ENCODE measurements at regions not wholly inside any gene's neighbourhood (a gene's known extent, or its start where the extent isn't known, plus 50 kb on each side); places are given as distances from the start of the nearest gene placed in this dataset.

- no peaks in the 10 kb centered on the region for H3K27me3 ChIP-seq (ENCODE audit: control insufficient read depth in 1 of 2, insufficient read depth in 2 of 2, low read length in 1 of 2)
- ATAC-seq (ENCODE audit: low FRiP score) = no peak
These were observed 134.7 kb upstream of the RHOBTB1 start for GRCh38 chr10:61078542-61079275.

GRCh38 chr10:61076572-61077114, 132.7 kb upstream of the RHOBTB1 start:
- Histone ChIP-seq H3K36me3 (ENCODE audit: control insufficient read depth in 1 of 2, insufficient read depth in 2 of 2, low read length in 1 of 2) (no peaks in the 10 kb centered on the region), H3K4me3 (ENCODE audit: low read length in 2 of 2) (no peak overlapping the region), H3K27ac (ENCODE audit: low read depth in 1 of 2, low read length in 2 of 2) (no peak overlapping the region), H3K4me1 (ENCODE audit: control insufficient read depth in 1 of 2, insufficient read depth in 2 of 2, low read length in 2 of 2) (no peaks in the 10 kb centered on the region), H3K27me3 (ENCODE audit: control insufficient read depth in 1 of 2, insufficient read depth in 2 of 2, low read length in 1 of 2) (no peaks in the 10 kb centered on the region), H3K9me3 (ENCODE audit: control insufficient read depth, low read length) (no peaks in the 10 kb centered on the region)
- ATAC-seq (ENCODE audit: low FRiP score) (no peak), DNase-seq (no peak)
- WGBS, 2 donors = 69 to 70% methylated on average over 1 of the region's 1 CpG
- intact Hi-C loops (cut with DNase I) = no loop called here

More at GRCh38 chr10:61078542-61079275, 134.7 kb upstream of the RHOBTB1 start:
- Histone ChIP-seq H3K27ac (ENCODE audit: low read depth in 1 of 2, low read length in 2 of 2) (no peak overlapping the region), H3K9me3 (ENCODE audit: control insufficient read depth, low read length) (no peaks in the 10 kb centered on the region), H3K4me1 (ENCODE audit: control insufficient read depth in 1 of 2, insufficient read depth in 2 of 2, low read length in 2 of 2) (no peaks in the 10 kb centered on the region), H3K4me3 (ENCODE audit: low read length in 2 of 2) (no peak overlapping the region), H3K36me3 (ENCODE audit: control insufficient read depth in 1 of 2, insufficient read depth in 2 of 2, low read length in 1 of 2) (no peaks in the 10 kb centered on the region)
- DNase-seq = no peak
- 75 to 81% methylated on average over 3 of the region's 3 CpGs for WGBS, 2 donors
- intact Hi-C loops (cut with DNase I) = no loop called here

GRCh38 chr10:61073391-61073790, 129.4 kb upstream of the RHOBTB1 start:
- ATAC-seq (ENCODE audit: low FRiP score) (no peak), DNase-seq (no peak)
- Histone ChIP-seq H3K36me3 (ENCODE audit: control insufficient read depth in 1 of 2, insufficient read depth in 2 of 2, low read length in 1 of 2) (no peaks in the 10 kb centered on the region), H3K27ac (ENCODE audit: low read depth in 1 of 2, low read length in 2 of 2) (no peak overlapping the region), H3K4me1 (ENCODE audit: control insufficient read depth in 1 of 2, insufficient read depth in 2 of 2, low read length in 2 of 2) (no peaks in the 10 kb centered on the region), H3K4me3 (ENCODE audit: low read length in 2 of 2) (no peak overlapping the region), H3K9me3 (ENCODE audit: control insufficient read depth, low read length) (peaks cover 2% of the 10 kb centered on the region), H3K27me3 (ENCODE audit: control insufficient read depth in 1 of 2, insufficient read depth in 2 of 2, low read length in 1 of 2) (no peaks in the 10 kb centered on the region)
- intact Hi-C loops (cut with DNase I) = no loop called here
- 94 to 96% methylated on average over 2 of the region's 2 CpGs for WGBS, 2 donors

GRCh38 chr10:61071580-61071979, 127.6 kb upstream of the RHOBTB1 start:
- no peak overlapping the region for H3K4me3 ChIP-seq (ENCODE audit: low read length in 2 of 2)
- H3K9me3 ChIP-seq (ENCODE audit: control insufficient read depth, low read length) = peaks cover 3% of the 10 kb centered on the region
- intact Hi-C loops (cut with DNase I) = no loop called here
- WGBS, 2 donors = 95 to 96% methylated on average over 3 of the region's 3 CpGs
- ATAC-seq (ENCODE audit: low FRiP score) (no peak), DNase-seq (no peak)
- no peaks in the 10 kb centered on the region for H3K4me1 ChIP-seq (ENCODE audit: control insufficient read depth in 1 of 2, insufficient read depth in 2 of 2, low read length in 2 of 2)
- H3K27me3 ChIP-seq (ENCODE audit: control insufficient read depth in 1 of 2, insufficient read depth in 2 of 2, low read length in 1 of 2) = no peaks in the 10 kb centered on the region
- H3K27ac ChIP-seq (ENCODE audit: low read depth in 1 of 2, low read length in 2 of 2) = no peak overlapping the region
- no peaks in the 10 kb centered on the region for H3K36me3 ChIP-seq (ENCODE audit: control insufficient read depth in 1 of 2, insufficient read depth in 2 of 2, low read length in 1 of 2)

GRCh38 chr10:61068471-61068870, 124.5 kb upstream of the RHOBTB1 start:
- 50 to 67% methylated on average over 1 of the region's 1 CpG for WGBS, 2 donors
- no peak for DNase-seq
- no peak overlapping the region for H3K27ac ChIP-seq (ENCODE audit: low read depth in 1 of 2, low read length in 2 of 2)
- no peaks in the 10 kb centered on the region for H3K27me3 ChIP-seq (ENCODE audit: control insufficient read depth in 1 of 2, insufficient read depth in 2 of 2, low read length in 1 of 2)
- H3K9me3 ChIP-seq (ENCODE audit: control insufficient read depth, low read length) = peaks cover 3% of the 10 kb centered on the region
- no peaks in the 10 kb centered on the region for H3K4me1 ChIP-seq (ENCODE audit: control insufficient read depth in 1 of 2, insufficient read depth in 2 of 2, low read length in 2 of 2)
- intact Hi-C loops (cut with DNase I) = no loop called here
- H3K36me3 ChIP-seq (ENCODE audit: control insufficient read depth in 1 of 2, insufficient read depth in 2 of 2, low read length in 1 of 2) = no peaks in the 10 kb centered on the region
- ATAC-seq (ENCODE audit: low FRiP score) = no peak
- H3K4me3 ChIP-seq (ENCODE audit: low read length in 2 of 2) = no peak overlapping the region

GRCh38 chr10:61067671-61068336, 123.8 kb upstream of the RHOBTB1 start:
- Histone ChIP-seq H3K36me3 (ENCODE audit: control insufficient read depth in 1 of 2, insufficient read depth in 2 of 2, low read length in 1 of 2) (no peaks in the 10 kb centered on the region), H3K9me3 (ENCODE audit: control insufficient read depth, low read length) (peaks cover 3% of the 10 kb centered on the region), H3K4me1 (ENCODE audit: control insufficient read depth in 1 of 2, insufficient read depth in 2 of 2, low read length in 2 of 2) (peaks cover 0 to 1% of the 10 kb centered on the region in 2 donors), H3K4me3 (ENCODE audit: low read length in 2 of 2) (no peak overlapping the region), H3K27me3 (ENCODE audit: control insufficient read depth in 1 of 2, insufficient read depth in 2 of 2, low read length in 1 of 2) (no peaks in the 10 kb centered on the region), H3K27ac (ENCODE audit: low read depth in 1 of 2, low read length in 2 of 2) (no peak overlapping the region)
- DNase-seq (no peak), ATAC-seq (ENCODE audit: low FRiP score) (no peak)
- WGBS, 2 donors = 73 to 78% methylated on average over 4 of the region's 4 CpGs
- intact Hi-C loops (cut with DNase I) = no loop called here

- ATAC-seq (ENCODE audit: low FRiP score) (no peak), DNase-seq (no peak)
- no peak overlapping the region for H3K27ac ChIP-seq (ENCODE audit: low read depth in 1 of 2, low read length in 2 of 2)
- no peaks in the 10 kb centered on the region for H3K36me3 ChIP-seq (ENCODE audit: control insufficient read depth in 1 of 2, insufficient read depth in 2 of 2, low read length in 1 of 2)
- no peak overlapping the region for H3K4me3 ChIP-seq (ENCODE audit: low read length in 2 of 2)
- H3K9me3 ChIP-seq (ENCODE audit: control insufficient read depth, low read length) = peaks cover 3% of the 10 kb centered on the region
- H3K27me3 ChIP-seq (ENCODE audit: control insufficient read depth in 1 of 2, insufficient read depth in 2 of 2, low read length in 1 of 2) = no peaks in the 10 kb centered on the region
- intact Hi-C loops (cut with DNase I) = no loop called here
- H3K4me1 ChIP-seq (ENCODE audit: control insufficient read depth in 1 of 2, insufficient read depth in 2 of 2, low read length in 2 of 2) = peaks cover 0 to 1% of the 10 kb centered on the region in 2 donors
- 17 to 21% methylated on average over 7 of the region's 7 CpGs for WGBS, 2 donors
These were observed 122.8 kb upstream of the RHOBTB1 start for GRCh38 chr10:61066661-61067344.

- Histone ChIP-seq H3K9me3 (ENCODE audit: control insufficient read depth, low read length) (peaks cover 3% of the 10 kb centered on the region), H3K27me3 (ENCODE audit: control insufficient read depth in 1 of 2, insufficient read depth in 2 of 2, low read length in 1 of 2) (no peaks in the 10 kb centered on the region), H3K4me1 (ENCODE audit: control insufficient read depth in 1 of 2, insufficient read depth in 2 of 2, low read length in 2 of 2) (peaks cover 0 to 1% of the 10 kb centered on the region in 2 donors), H3K4me3 (ENCODE audit: low read length in 2 of 2) (no peak overlapping the region), H3K36me3 (ENCODE audit: control insufficient read depth in 1 of 2, insufficient read depth in 2 of 2, low read length in 1 of 2) (no peaks in the 10 kb centered on the region), H3K27ac (ENCODE audit: low read depth in 1 of 2, low read length in 2 of 2) (no peak overlapping the region)
- DNase-seq (no peak), ATAC-seq (ENCODE audit: low FRiP score) (no peak)
- intact Hi-C loops (cut with DNase I) = no loop called here
- WGBS, 2 donors = 86 to 96% methylated on average over 2 of the region's 2 CpGs
These were observed 121.1 kb upstream of the RHOBTB1 start for GRCh38 chr10:61065051-61065450.
